GM21619 (cell line): ENCODE measurements at regions not wholly inside any gene's neighbourhood (a gene's known extent, or its start where the extent isn't known, plus 50 kb on each side); places are given as distances from the start of the nearest gene placed in this dataset.

Experiments used
- ATAC-seq: cut with Tn5 transposase; IDR thresholded peaks from one replicate; pipeline ENCODE4 v1.9.1; 2021; ENCODE audit not compliant: unreplicated experiment

DNA sequence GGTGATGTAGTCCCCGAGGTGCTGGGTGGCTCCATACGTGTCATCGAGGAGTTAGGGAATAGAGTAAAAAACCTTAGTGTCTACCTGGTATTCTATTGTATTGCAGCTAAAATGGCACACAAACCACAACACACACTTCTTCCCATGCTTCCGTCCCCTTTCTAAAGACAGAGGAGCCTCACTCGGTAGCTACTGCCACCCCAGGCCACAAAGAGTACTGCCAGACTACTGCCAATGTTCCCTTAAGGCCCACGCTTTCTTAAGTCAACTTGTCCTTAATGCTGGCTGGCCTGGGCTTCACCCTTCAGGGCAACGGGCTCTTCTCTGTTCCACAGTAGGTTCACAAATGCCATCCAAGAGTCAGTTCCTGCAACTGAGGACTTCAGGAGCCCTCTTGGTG is 673.0 kb downstream of the ELAVL2 start:
- ATAC-seq: no peak

GRCh38 chr9:23160491-23160890 is 665.5 kb downstream of the ELAVL2 start:
- ATAC-seq: no peak

DNA sequence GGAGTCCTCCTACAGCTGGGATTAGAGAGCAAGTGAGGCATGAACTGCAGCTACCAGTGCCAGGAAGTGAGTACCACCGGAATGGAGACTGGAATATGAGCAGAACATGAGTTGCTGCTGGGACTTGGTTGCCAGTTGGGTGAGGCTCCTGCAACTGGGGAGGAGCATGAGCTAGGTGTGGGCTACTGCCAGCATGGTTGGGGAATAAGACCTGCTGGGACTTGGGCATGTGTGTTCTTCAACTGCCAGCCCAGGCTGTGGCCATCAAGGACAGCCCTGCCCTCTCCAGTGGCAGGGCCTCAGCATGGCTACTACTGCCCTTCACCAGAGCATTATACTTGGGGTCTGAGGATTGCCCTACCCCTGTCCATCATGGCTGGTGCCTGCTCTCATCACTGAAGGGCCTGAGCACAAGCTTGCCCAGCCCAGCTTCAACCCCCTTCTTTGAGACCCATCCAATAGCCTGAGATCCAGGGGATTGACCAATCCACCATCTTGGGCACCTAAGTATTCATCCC is 665.0 kb downstream of the ELAVL2 start:
- ATAC-seq: no peak

DNA sequence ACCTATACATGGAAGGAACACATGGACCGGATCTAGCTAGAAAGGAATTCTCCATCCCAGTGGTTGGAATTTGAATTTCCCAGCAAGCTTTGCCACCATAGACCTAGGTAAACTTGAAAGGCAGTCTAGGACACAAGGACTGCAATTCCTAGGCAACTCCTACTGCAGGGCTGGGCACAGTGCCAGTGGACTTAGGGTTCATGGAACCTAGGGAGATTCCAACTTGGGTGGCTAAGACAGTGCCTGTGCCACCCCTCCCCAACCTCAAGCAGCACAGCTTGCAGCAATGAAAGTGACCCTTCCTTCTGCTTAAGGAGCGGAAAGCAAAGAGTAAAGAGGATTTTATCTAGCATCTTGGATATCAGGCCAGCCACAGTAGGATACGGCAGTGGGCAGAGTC is 663.3 kb downstream of the ELAVL2 start:
- ATAC-seq: no peak

GRCh38 chr9:23171479-23171878 is 654.6 kb downstream of the ELAVL2 start:
- no peak for ATAC-seq

DNA sequence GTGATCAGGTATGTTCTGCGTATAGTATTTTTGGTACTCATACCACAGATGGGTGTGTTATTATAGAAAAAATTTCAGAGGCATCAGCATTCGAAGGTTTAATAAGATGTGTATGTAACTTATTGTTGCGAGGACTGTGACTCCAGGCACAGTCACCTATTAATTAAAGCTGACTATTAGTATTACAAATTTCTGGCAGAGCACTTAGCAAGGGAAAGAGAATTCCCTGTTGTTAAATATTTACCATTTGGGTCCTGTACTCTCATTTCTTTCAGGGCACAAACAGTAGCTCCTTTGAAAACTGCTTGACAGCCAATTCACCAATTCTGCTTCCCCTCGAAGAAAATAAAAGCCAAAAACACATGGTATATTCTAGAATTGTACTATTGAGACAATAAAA is 653.8 kb downstream of the ELAVL2 start:
- no peak for ATAC-seq

- ATAC-seq: no peak
Measured at GRCh38 chr9:23172979-23173637, 652.9 kb downstream of the ELAVL2 start.

DNA sequence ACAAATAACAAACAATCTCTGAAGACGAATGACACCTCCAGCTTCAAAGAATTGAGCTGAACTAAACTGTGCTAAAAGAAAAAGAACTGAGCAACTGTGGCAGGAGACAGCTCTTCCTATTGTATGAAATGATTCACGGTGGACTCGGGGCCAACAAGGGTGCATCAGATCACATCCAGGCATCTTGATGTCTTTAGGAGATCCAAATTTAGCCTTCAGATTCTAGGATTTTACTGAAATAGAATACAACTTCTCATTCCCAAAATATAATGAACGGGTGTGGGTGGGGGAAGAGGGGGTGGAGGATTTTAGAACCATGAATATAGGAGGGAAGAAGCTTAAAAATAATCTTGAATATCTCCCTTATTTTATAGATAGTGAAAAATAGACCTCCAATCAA is 631.8 kb downstream of the ELAVL2 start:
- ATAC-seq: no peak

DNA sequence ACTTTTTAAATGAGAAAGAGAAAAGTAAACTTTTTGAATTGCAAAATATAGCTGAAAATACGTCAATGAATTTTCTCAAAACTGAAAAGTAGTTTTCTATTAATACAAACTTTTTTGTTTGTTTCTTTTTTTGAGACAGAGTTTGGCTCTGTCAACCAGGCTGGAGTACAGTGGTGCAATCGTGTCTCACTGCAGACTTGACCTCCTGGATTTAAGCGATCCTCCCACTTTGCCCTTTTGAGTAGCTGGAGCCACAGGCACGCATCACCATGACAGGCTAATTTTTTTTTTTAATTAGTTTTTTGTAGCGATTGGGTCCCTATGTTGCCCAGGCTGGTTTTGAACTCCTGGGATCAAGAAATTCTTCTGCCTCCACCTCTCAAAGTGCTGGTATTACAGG is 610.4 kb downstream of the ELAVL2 start:
- no peak for ATAC-seq

GRCh38 chr9:23219471-23219870 is 606.6 kb downstream of the ELAVL2 start:
- no peak for ATAC-seq

GRCh38 chr9:23220171-23220570 is 605.9 kb downstream of the ELAVL2 start:
- no peak for ATAC-seq

DNA sequence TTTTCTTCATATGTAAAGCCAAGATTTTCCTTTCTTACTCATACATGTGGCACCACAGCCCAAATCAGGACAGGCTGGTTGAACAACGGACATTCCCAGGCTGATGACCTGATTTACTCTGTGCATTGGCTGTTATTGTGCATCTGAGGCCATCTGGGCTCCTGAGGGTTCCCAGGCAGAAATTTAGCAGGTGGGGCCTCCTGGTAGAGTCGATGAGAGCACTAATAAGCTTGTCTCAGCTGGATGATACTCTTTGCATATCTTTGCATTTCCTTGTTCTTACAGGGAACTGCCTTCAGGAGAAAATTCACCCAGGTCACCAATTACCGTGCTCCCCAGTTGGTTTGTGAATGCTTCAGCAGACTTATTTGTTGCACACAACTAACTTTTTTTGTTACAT is 605.1 kb downstream of the ELAVL2 start:
- ATAC-seq: no peak

GRCh38 chr9:23229890-23230317 is 596.1 kb downstream of the ELAVL2 start:
- ATAC-seq: no peak

DNA sequence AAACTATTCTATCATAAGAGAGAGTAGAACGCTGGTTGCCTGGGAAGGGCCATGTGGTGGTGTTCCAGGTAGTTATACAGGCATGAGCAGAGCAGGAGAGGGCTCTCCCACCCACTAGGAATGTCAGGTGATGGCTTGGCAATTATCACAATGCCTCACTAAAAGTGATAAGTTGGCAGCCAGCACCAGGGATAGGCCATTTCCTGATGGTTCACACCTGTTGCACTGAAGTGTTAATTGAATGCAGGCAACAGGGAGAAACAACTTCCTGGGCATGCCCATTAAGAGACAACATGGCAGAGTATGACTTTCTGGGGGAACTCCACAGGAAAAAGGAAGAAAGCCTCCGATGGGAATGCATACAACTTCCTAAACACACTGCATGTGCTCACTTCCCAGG is 593.2 kb downstream of the ELAVL2 start:
- ATAC-seq: no peak

DNA sequence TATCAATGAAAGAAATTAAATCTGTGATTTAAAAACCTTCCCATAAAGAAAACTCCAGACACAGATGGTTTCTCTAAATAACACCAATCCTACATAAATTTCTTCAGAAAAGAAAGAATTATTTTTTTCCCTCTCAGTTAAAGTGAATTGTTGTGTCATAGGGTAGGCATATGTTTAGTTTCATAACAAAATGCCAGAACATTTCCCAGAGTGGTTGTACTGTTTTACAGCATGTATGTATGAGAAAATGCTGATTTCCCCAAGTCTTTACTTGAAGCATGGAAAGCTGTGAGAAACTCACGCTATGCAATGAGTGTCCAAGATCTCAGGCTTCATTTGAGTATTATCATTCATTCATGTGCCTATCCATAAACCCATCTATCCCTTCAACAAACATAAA is 582.5 kb downstream of the ELAVL2 start:
- ATAC-seq: no peak

DNA sequence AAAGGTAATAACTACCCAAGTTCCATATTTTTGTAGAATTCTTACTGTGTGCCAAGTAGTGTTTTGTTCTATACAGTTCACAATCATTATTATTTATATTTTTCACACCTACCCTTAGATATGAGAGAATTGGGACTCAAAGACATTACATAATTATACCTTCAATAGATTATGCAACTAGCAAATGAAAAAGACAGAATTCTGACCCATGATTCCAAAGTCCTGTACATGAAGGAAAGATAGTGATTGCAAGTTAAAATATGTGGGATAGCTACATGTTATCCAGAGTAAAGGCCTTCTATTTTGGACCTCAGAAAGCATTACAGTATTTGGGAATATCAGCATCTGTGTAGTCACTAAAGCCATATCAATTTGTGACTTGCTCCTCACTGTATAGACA is 581.0 kb downstream of the ELAVL2 start:
- ATAC-seq: no peak

GRCh38 chr9:23254404-23255184 is 571.4 kb downstream of the ELAVL2 start:
- ATAC-seq: no peak

- no peak for ATAC-seq
Measured at GRCh38 chr9:23255346-23255745, 570.7 kb downstream of the ELAVL2 start.

- no peak for ATAC-seq
Measured at GRCh38 chr9:23258569-23258968, 567.5 kb downstream of the ELAVL2 start.

GRCh38 chr9:23278561-23278960 is 547.5 kb downstream of the ELAVL2 start:
- no peak for ATAC-seq

GRCh38 chr9:23287390-23287789 is 538.6 kb downstream of the ELAVL2 start:
- no peak for ATAC-seq

- ATAC-seq: no peak
Measured at GRCh38 chr9:23288545-23288944, 537.5 kb downstream of the ELAVL2 start.
